GM23338 (cell line): ENCODE measurements at regions not wholly inside any gene's neighbourhood (a gene's known extent, or its start where the extent isn't known, plus 50 kb on each side); places are given as distances from the start of the nearest gene placed in this dataset.

Experiments used
- ATAC-seq: fragments of 200-7000 bp; cut with Tn5 transposase; 3 replicates; pipeline ENCODE4 v1.9.1; 2020
- DNase-seq: peaks from one replicate; pipeline ENCODE4 v3.0.0-alpha.2; 2015; ENCODE audit warnings: low spot score
- H2AFZ ChIP-seq: fragments of 200-600 bp; sonication (generic); 2 replicates; pipeline ENCODE4 v1.8.0; 2016; ENCODE audit warnings: antibody characterized with exemption, mild to moderate bottlenecking, moderate library complexity
- H3F3A ChIP-seq: fragments of 200-600 bp; sonication (generic); replicated peaks from 2 replicates; pipeline ENCODE4 v1.8.0; 2017; ENCODE audit warnings: antibody characterized with exemption, mixed run types, low read depth
- H3K27ac ChIP-seq: fragments of 200-600 bp; sonication (generic); 2 replicates; pipeline ENCODE4 v1.6.1; 2016; ENCODE audit warnings: low read depth
- H3K27me3 ChIP-seq: fragments of 200-600 bp; sonication (generic); 2 replicates; pipeline ENCODE4 v1.8.0; 2016; ENCODE audit warnings: mild to moderate bottlenecking, mixed run types, moderate library complexity; ENCODE audit not compliant: insufficient read depth
- H3K36me3 ChIP-seq: fragments of 200-600 bp; sonication (generic); 2 replicates; pipeline ENCODE4 v1.8.0; 2016; ENCODE audit warnings: mild to moderate bottlenecking; ENCODE audit not compliant: insufficient read depth
- H3K4me1 ChIP-seq: fragments of 200-600 bp; sonication (generic); 2 replicates; pipeline ENCODE4 v1.8.0; 2016; ENCODE audit warnings: mild to moderate bottlenecking, moderate library complexity; ENCODE audit not compliant: insufficient read depth
- H3K4me2 ChIP-seq: fragments of 200-600 bp; sonication (generic); 2 replicates; pipeline ENCODE4 v1.7.1; 2017; ENCODE audit warnings: mixed run types
- H3K4me3 ChIP-seq: fragments of 200-600 bp; sonication (generic); 2 replicates; pipeline ENCODE4 v1.6.1; 2016; ENCODE audit warnings: mixed run types
- H3K79me2 ChIP-seq: fragments of 200-600 bp; sonication (generic); replicated peaks from 2 replicates; pipeline ENCODE4 v1.8.0; 2017; ENCODE audit warnings: mild to moderate bottlenecking; ENCODE audit not compliant: insufficient read depth
- H3K9me2 ChIP-seq: fragments of 200-600 bp; sonication (generic); 2 replicates; pipeline ENCODE4 v1.8.0; 2017; ENCODE audit not compliant: insufficient read depth
- H4K20me1 ChIP-seq: fragments of 200-600 bp; sonication (generic); replicated peaks from 2 replicates; pipeline ENCODE4 v1.8.0; 2017; ENCODE audit warnings: mild to moderate bottlenecking; ENCODE audit not compliant: insufficient read depth
- H3K27ac Mint-ChIP-seq: 2 replicates; pipeline ENCODE4 v1.8.0; 2020; ENCODE audit warnings: inconsistent platforms, mild to moderate bottlenecking, moderate library complexity, mixed read lengths
- H3K27me3 Mint-ChIP-seq: 3 replicates; pipeline ENCODE4 v1.8.0; 2022; ENCODE audit warnings: low read depth, mild to moderate bottlenecking, moderate library complexity, mixed read lengths, inconsistent platforms; ENCODE audit not compliant: insufficient read depth, poor library complexity
- H3K36me3 Mint-ChIP-seq: 3 replicates; pipeline ENCODE4 v1.8.0; 2021; ENCODE audit warnings: low read depth, mild to moderate bottlenecking, inconsistent platforms, moderate library complexity, mixed read lengths
- H3K4me1 Mint-ChIP-seq: 3 replicates; pipeline ENCODE4 v1.8.0; 2020; ENCODE audit warnings: mild to moderate bottlenecking, inconsistent platforms, mixed read lengths
- H3K4me3 Mint-ChIP-seq: 3 replicates; pipeline ENCODE4 v1.8.0; 2021; ENCODE audit warnings: moderate library complexity, mild to moderate bottlenecking, inconsistent platforms, mixed read lengths
- H3K9me3 Mint-ChIP-seq: 3 replicates; pipeline ENCODE4 v1.8.0; 2020; ENCODE audit warnings: moderate library complexity, mild to moderate bottlenecking, inconsistent platforms, mixed read lengths
- EZH2 ChIP-seq: fragments of 200-600 bp; sonication (generic); IDR thresholded peaks from one replicate; pipeline ENCODE4 v1.8.0; 2017; ENCODE audit warnings: antibody characterized with exemption, mild to moderate bottlenecking, low read depth; ENCODE audit not compliant: unreplicated experiment
- NANOG ChIP-seq: IDR thresholded peaks from 2 replicates; pipeline ENCODE4 v1.6.1; 2016; ENCODE audit warnings: antibody characterized with exemption, borderline replicate concordance
- STAT1 ChIP-seq: IDR thresholded peaks from one replicate; pipeline ENCODE4 v1.6.1; 2016; ENCODE audit warnings: antibody characterized with exemption; ENCODE audit not compliant: unreplicated experiment
- ZNF331 ChIP-seq: fragments of 250-450 bp; sonication (Bioruptor Pico); IDR thresholded peaks from 2 replicates; pipeline ENCODE4 v1.5.0; 2020; ENCODE audit warnings: low read depth, mild to moderate bottlenecking, moderate library complexity
- TF ChIP-seq, protein P1 (sequence below), 2 experiments: fragments of 200-600 bp in 1 of 2; sonication (generic) in 1 of 2; conservative IDR thresholded peaks; 2 replicates each; pipeline versions ENCODE4 v1.5.1 to v1.6.1; 2016 to 2017; ENCODE audit warnings: antibody characterized with exemption in 2 of 2, low read depth in 2 of 2, mild to moderate bottlenecking in 2 of 2, moderate library complexity in 1 of 2
- TF ChIP-seq, protein P2 (sequence below): IDR thresholded peaks from one replicate; pipeline ENCODE4 v1.6.1; 2018; ENCODE audit warnings: antibody characterized with exemption; ENCODE audit not compliant: unreplicated experiment
- TF ChIP-seq, protein P3 (sequence below): IDR thresholded peaks from 2 replicates; pipeline ENCODE4 v1.6.1; 2016; ENCODE audit warnings: antibody characterized with exemption

DNA sequence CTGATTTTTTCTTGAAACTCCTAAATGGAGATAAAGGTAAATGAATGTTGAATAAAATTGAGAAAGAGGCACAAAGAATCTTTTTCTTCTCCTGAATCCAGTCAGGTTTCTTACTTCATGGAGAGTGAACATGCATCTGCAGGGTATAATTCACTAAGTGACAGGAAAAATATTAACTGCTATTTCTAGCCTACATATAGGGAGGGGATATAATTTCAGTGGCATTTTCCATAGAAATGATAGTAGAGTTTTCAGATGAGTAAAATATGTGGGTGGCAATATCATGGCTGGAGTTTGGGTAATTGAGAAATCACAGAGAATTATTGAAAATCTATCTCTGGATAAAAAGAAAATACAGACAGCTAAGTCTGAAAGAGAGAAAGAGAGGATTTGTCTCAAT is 1227.0 kb upstream of the GJE1 start:
- Histone ChIP-seq H2AFZ (no peak overlapping the region), H3K4me1 (no peaks in the 10 kb centered on the region), H3K79me2 (no peaks in the 10 kb centered on the region), H3K4me3 (no peak overlapping the region), H3K36me3 (0 out of 2 replicates have a peak, but pooled peaks cover 3% of the 10 kb centered on the region), H3F3A (no peaks in the 10 kb centered on the region), H3K27ac (no peak overlapping the region), H3K4me2 (no peak overlapping the region), H3K27me3 (no peaks in the 10 kb centered on the region), H4K20me1 (no peaks in the 10 kb centered on the region), H3K9me2 (no peaks in the 10 kb centered on the region; the same call in 1 of the 2 replicates)
- Mint-ChIP-seq H3K4me1 (no peaks in the 10 kb centered on the region), H3K27me3 (peaks cover 2% of the 10 kb centered on the region), H3K36me3 (peaks cover 26% of the 10 kb centered on the region), H3K27ac (no peak overlapping the region), H3K9me3 (peaks cover 29% of the 10 kb centered on the region), H3K4me3 (no peak overlapping the region)
- DNase-seq (no peak), ATAC-seq (no peak)
- TF ChIP-seq EZH2: no peak
- no peak for TF ChIP-seq NANOG
- no peak for TF ChIP-seq STAT1
- TF ChIP-seq, protein P1, sequence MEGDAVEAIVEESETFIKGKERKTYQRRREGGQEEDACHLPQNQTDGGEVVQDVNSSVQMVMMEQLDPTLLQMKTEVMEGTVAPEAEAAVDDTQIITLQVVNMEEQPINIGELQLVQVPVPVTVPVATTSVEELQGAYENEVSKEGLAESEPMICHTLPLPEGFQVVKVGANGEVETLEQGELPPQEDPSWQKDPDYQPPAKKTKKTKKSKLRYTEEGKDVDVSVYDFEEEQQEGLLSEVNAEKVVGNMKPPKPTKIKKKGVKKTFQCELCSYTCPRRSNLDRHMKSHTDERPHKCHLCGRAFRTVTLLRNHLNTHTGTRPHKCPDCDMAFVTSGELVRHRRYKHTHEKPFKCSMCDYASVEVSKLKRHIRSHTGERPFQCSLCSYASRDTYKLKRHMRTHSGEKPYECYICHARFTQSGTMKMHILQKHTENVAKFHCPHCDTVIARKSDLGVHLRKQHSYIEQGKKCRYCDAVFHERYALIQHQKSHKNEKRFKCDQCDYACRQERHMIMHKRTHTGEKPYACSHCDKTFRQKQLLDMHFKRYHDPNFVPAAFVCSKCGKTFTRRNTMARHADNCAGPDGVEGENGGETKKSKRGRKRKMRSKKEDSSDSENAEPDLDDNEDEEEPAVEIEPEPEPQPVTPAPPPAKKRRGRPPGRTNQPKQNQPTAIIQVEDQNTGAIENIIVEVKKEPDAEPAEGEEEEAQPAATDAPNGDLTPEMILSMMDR (conservative IDR thresholded peaks at IDR 0.05; ENCODE audit: low read depth in 2 of 2): no peak

GRCh38 chr6:140905050-140905449 is 1227.7 kb upstream of the GJE1 start:
- no peak overlapping the region for H3K4me3 Mint-ChIP-seq
- peaks cover 36% of the 10 kb centered on the region for H3K9me3 Mint-ChIP-seq
- no peak for TF ChIP-seq ZNF331
- TF ChIP-seq, protein P2, sequence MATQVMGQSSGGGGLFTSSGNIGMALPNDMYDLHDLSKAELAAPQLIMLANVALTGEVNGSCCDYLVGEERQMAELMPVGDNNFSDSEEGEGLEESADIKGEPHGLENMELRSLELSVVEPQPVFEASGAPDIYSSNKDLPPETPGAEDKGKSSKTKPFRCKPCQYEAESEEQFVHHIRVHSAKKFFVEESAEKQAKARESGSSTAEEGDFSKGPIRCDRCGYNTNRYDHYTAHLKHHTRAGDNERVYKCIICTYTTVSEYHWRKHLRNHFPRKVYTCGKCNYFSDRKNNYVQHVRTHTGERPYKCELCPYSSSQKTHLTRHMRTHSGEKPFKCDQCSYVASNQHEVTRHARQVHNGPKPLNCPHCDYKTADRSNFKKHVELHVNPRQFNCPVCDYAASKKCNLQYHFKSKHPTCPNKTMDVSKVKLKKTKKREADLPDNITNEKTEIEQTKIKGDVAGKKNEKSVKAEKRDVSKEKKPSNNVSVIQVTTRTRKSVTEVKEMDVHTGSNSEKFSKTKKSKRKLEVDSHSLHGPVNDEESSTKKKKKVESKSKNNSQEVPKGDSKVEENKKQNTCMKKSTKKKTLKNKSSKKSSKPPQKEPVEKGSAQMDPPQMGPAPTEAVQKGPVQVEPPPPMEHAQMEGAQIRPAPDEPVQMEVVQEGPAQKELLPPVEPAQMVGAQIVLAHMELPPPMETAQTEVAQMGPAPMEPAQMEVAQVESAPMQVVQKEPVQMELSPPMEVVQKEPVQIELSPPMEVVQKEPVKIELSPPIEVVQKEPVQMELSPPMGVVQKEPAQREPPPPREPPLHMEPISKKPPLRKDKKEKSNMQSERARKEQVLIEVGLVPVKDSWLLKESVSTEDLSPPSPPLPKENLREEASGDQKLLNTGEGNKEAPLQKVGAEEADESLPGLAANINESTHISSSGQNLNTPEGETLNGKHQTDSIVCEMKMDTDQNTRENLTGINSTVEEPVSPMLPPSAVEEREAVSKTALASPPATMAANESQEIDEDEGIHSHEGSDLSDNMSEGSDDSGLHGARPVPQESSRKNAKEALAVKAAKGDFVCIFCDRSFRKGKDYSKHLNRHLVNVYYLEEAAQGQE: no peak
- TF ChIP-seq STAT1: no peak
- TF ChIP-seq, protein P3, sequence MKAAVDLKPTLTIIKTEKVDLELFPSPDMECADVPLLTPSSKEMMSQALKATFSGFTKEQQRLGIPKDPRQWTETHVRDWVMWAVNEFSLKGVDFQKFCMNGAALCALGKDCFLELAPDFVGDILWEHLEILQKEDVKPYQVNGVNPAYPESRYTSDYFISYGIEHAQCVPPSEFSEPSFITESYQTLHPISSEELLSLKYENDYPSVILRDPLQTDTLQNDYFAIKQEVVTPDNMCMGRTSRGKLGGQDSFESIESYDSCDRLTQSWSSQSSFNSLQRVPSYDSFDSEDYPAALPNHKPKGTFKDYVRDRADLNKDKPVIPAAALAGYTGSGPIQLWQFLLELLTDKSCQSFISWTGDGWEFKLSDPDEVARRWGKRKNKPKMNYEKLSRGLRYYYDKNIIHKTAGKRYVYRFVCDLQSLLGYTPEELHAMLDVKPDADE: no peak
- TF ChIP-seq, protein P1 (conservative IDR thresholded peaks at IDR 0.05; ENCODE audit: low read depth in 2 of 2): no peak
- no peak overlapping the region for H3K27ac Mint-ChIP-seq
- Histone ChIP-seq H3K9me2 (peaks cover 3% of the 10 kb centered on the region; the same call in 1 of the 2 replicates), H3F3A (no peaks in the 10 kb centered on the region), H3K79me2 (no peaks in the 10 kb centered on the region), H3K36me3 (0 out of 2 replicates have a peak, but pooled peaks cover 3% of the 10 kb centered on the region), H3K4me3 (no peak overlapping the region), H3K4me1 (no peaks in the 10 kb centered on the region), H3K4me2 (no peak overlapping the region), H3K27ac (no peak overlapping the region), H2AFZ (no peak overlapping the region), H4K20me1 (no peaks in the 10 kb centered on the region), H3K27me3 (no peaks in the 10 kb centered on the region)
- DNase-seq (no peak), ATAC-seq (no peak)
- peaks cover 32% of the 10 kb centered on the region for H3K36me3 Mint-ChIP-seq
- H3K27me3 Mint-ChIP-seq: peaks cover 2% of the 10 kb centered on the region
- no peaks in the 10 kb centered on the region for H3K4me1 Mint-ChIP-seq
